H1 (cell line): ENCODE measurements at regions not wholly inside any gene's neighbourhood (a gene's known extent, or its start where the extent isn't known, plus 50 kb on each side); places are given as distances from the start of the nearest gene placed in this dataset.

Experiments used
- POLR2A ChIP-seq, 2 experiments: IDR thresholded peaks; 1 replicate in 1 of 2; 2 replicates in 1 of 2; pipeline ENCODE4 v1.6.1; 2011; ENCODE audit warnings: low read depth in 2 of 2, low read length in 2 of 2, mild to moderate bottlenecking in 2 of 2; ENCODE audit errors: control extremely low read depth in 1 of 2
- POLR2AphosphoS5 ChIP-seq: IDR thresholded peaks from 2 replicates; pipeline ENCODE4 v1.6.1; 2011; ENCODE audit warnings: low read depth, low read length
- RAD21 ChIP-seq, 2 experiments: IDR thresholded peaks in 1 of 2; conservative IDR thresholded peaks in 1 of 2; 2 replicates each; pipeline ENCODE4 v1.6.1; 2011; ENCODE audit warnings: low read depth in 2 of 2, low read length in 2 of 2, improper control_type of control experiment in 1 of 2, inconsistent platforms in 1 of 2, mild to moderate bottlenecking in 1 of 2, moderate library complexity in 1 of 2
- TEAD4 ChIP-seq: IDR thresholded peaks from 2 replicates; pipeline ENCODE4 v1.6.1; 2012; ENCODE audit warnings: low read depth, low read length, inconsistent platforms, mixed read lengths
- YY1 ChIP-seq: IDR thresholded peaks from 2 replicates; pipeline ENCODE4 v1.6.1; 2011; ENCODE audit warnings: low read depth, mild to moderate bottlenecking, low read length

GRCh38 chr1:58312971-58313563 lies 233.5 kb downstream of the OMA1 start:
- TF ChIP-seq POLR2A (IDR thresholded peaks at IDR 0.05; ENCODE audit: control extremely low read depth in 1 of 2, low read depth in 2 of 2, low read length in 2 of 2) (no peak), YY1 (no peak), POLR2AphosphoS5 (no peak), RAD21 (IDR thresholded peaks at IDR 0.05 in 1 of 2, conservative IDR thresholded peaks at IDR 0.05 in 1 of 2; ENCODE audit: low read depth in 2 of 2, low read length in 2 of 2) (no peak), TEAD4 (no peak)
